GM12892 (cell line): ENCODE measurements at regions not wholly inside any gene's neighbourhood (a gene's known extent, or its start where the extent isn't known, plus 50 kb on each side); places are given as distances from the start of the nearest gene placed in this dataset.

ENCODE experiments used
- POLR2A ChIP-seq: IDR thresholded peaks from 2 replicates; pipeline ENCODE4 v1.6.1; 2011; ENCODE audit warnings: low read depth, low read length, control low read depth
- TAF1 ChIP-seq: IDR thresholded peaks from 2 replicates; pipeline ENCODE4 v1.6.1; 2011; ENCODE audit warnings: low read depth, mild to moderate bottlenecking, control low read depth, low read length, borderline replicate concordance

DNA sequence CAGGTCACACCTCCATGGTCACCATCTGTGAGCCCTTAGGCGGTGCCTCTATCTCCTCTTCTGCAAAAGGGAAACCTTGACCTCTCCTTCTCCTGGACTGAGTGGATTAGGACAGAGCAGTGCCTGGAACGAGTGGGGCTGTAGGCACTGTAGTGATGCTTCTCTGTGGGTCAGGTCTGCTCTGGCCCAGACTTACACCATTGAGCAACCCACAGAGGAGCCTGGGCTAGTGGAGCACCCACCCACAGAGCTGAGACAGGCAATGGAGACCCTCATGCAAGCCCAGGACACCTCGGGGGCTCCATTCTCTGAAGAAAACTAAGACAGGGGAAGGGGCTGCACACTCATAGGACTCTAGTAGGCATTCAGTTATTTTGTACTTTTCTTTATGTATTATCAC is 400.6 kb downstream of the GADD45G start:
- TF ChIP-seq TAF1: no peak
- no peak for TF ChIP-seq POLR2A
